Heart right ventricle (tissue), 16 donors: ENCODE measurements at regions not wholly inside any gene's neighbourhood (a gene's known extent, or its start where the extent isn't known, plus 50 kb on each side); places are given as distances from the start of the nearest gene placed in this dataset.
"Not testable (repeated sequence)": the region's sequence is repeated elsewhere in the genome, so short reads cannot be mapped to it uniquely, and the experiment has no call there.

Source experiments
- ATAC-seq, 8 donors: fragments of 200-7000 bp; cut with Tn5 transposase; one replicate each; pipeline ENCODE4 v1.9.1; 2020; ENCODE audit warnings: mild to moderate bottlenecking in 8 of 8, moderate library complexity in 8 of 8, moderate number of reproducible peaks in 1 of 8
- DNase-seq, 2 donors: peaks; one replicate each; pipeline ENCODE4 v3.0.0-alpha.2; 2020
- H3K27ac ChIP-seq, 10 donors: fragments of 200-600 bp; sonication (generic) in 2 of 10; one replicate each; pipeline versions ENCODE4 v1.5.0 to v1.8.0; 2020 to 2022; ENCODE audit warnings: mild to moderate bottlenecking in 3 of 10
- H3K27me3 ChIP-seq, 7 donors: fragments of 200-600 bp; one replicate each; pipeline ENCODE4 v1.8.0; 2021 to 2022; ENCODE audit warnings: mild to moderate bottlenecking in 2 of 7
- H3K36me3 ChIP-seq, 9 donors: fragments of 200-600 bp; sonication (generic) in 1 of 9; one replicate each; pipeline versions ENCODE4 v1.5.0 to v1.8.0; 2020 to 2022; ENCODE audit warnings: mild to moderate bottlenecking in 2 of 9
- H3K4me1 ChIP-seq, 9 donors: fragments of 200-600 bp; sonication (generic) in 1 of 9; one replicate each; pipeline versions ENCODE4 v1.5.0 to v1.8.0; 2020 to 2022; ENCODE audit warnings: mild to moderate bottlenecking in 4 of 9
- H3K4me3 ChIP-seq, 10 donors: fragments of 200-600 bp; sonication (generic) in 2 of 10; one replicate each; pipeline versions ENCODE4 v1.5.0 to v1.8.0; 2020 to 2022; ENCODE audit warnings: mild to moderate bottlenecking in 7 of 10, moderate library complexity in 2 of 10
- H3K9me3 ChIP-seq, 11 donors: fragments of 200-600 bp in 10 of 11; sonication (generic) in 2 of 11; one replicate each; pipeline versions ENCODE4 v1.5.0 to v1.8.0; 2013 to 2022; ENCODE audit warnings: mild to moderate bottlenecking in 2 of 11, control low read depth in 1 of 11, moderate library complexity in 1 of 11
- WGBS, 2 donors: extraction: QIAGEN DNeasy Blood & Tissue Kit; methylation state at CpG; one replicate each; pipeline ENCODE4 v1.1.7; 2013; ENCODE audit warnings: inconsistent platforms in 1 of 2; 5-methylcytosine and 5-hydroxymethylcytosine counted together
- intact Hi-C, 10 donors: fragments of 100-400 bp; cut with DNase I; formaldehyde crosslinking; loops; one replicate each; pipeline versions ENCODE4 v1.11.1 to v1.14.2; 2022
- TF ChIP-seq, protein P1 (sequence below), 9 donors: fragments of 200-600 bp; sonication (generic) in 2 of 9; IDR thresholded peaks; one replicate each; pipeline versions ENCODE4 v1.5.0 to v1.8.0; 2021 to 2022; ENCODE audit warnings: antibody characterized with exemption in 9 of 9, mild to moderate bottlenecking in 5 of 9, moderate library complexity in 1 of 9
- donor health status: Arrhythmogenic right ventricular cardiomyopathy.
- donor health status: ischemic (EF 13 %, LVEDD 7.1; RV severe dilation, severe dysfunction).
- donor health status: healthy with polysubstance abuse.
- donor health status: DM: no; HTN: yes; CAD: no.
- donor health status: DM: no; HTN: no; CAD: no.
- donor health status: ischemic (EF 25% LVEDD 6.9; RV normal size, moderate dysfunction).
- donor health status: ischemic (EF 25% LVEDD 5.7; RV mildly dilated, moderate dysfunction).
- donor health status: healthy.
- donor health status: DM: yes; HTN: yes; CAD: no.
- donor health status: Ischemic cardiomyopathy.
- donor health status: ischemic (EF 35%, LVEDD 5.7; RV mildly dilated, moderate dysfunction).
- donor health status: nonischemic (EF 11% LVEDD 7.7; RV severe dilation, severe dysfunction).
- donor health status: DM: yes; HTN: yes; CAD: no.
- donor health status: PGD.
- donor health status: ischemic (EF 29% LVEDD 5.4; RV normal size, mild dysfunction).
- donor health status: nonischemic (EF 23%, LVEDD 6.1; RV moderate dilation, normal function).

DNA sequence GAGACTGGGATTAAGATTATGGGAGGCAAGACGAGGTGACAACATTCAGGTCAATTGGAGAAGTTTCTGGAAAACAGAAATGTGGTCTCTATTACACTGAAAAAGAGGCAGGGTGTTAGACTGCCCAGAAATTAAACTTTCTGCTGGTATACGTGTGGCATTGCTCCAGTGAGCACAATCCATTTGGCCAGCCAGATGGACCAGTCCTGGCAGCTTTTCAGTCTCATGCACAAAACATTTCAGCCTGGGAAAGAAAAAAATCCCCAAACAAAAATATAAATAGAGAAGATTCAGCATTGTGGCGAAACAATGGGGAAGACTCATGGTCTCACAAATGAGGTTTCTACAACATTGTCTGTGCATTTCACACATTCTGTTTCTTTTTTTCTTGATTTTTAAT lies 113.9 kb downstream of the HNMT start:
- no peak overlapping the region for H3K27ac ChIP-seq
- no peaks in the 10 kb centered on the region for H3K9me3 ChIP-seq
- H3K4me1 ChIP-seq: no peaks in the 10 kb centered on the region
- H3K27me3 ChIP-seq: no peaks in the 10 kb centered on the region
- H3K4me3 ChIP-seq: no peak overlapping the region
- no peak for ATAC-seq
- WGBS, 2 donors: 72 to 84% methylated on average over 3 of the region's 3 CpGs
- intact Hi-C loops: loop anchor here in 1 of 10 donors (10.0 kb wide), 1 partner anchor 113 kb away; the partner anchor contains the start of gene HNMT
- TF ChIP-seq, protein P1, sequence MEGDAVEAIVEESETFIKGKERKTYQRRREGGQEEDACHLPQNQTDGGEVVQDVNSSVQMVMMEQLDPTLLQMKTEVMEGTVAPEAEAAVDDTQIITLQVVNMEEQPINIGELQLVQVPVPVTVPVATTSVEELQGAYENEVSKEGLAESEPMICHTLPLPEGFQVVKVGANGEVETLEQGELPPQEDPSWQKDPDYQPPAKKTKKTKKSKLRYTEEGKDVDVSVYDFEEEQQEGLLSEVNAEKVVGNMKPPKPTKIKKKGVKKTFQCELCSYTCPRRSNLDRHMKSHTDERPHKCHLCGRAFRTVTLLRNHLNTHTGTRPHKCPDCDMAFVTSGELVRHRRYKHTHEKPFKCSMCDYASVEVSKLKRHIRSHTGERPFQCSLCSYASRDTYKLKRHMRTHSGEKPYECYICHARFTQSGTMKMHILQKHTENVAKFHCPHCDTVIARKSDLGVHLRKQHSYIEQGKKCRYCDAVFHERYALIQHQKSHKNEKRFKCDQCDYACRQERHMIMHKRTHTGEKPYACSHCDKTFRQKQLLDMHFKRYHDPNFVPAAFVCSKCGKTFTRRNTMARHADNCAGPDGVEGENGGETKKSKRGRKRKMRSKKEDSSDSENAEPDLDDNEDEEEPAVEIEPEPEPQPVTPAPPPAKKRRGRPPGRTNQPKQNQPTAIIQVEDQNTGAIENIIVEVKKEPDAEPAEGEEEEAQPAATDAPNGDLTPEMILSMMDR (IDR thresholded peaks at IDR 0.05): no peak
- no peaks in the 10 kb centered on the region for H3K36me3 ChIP-seq
- DNase-seq: no peak

DNA sequence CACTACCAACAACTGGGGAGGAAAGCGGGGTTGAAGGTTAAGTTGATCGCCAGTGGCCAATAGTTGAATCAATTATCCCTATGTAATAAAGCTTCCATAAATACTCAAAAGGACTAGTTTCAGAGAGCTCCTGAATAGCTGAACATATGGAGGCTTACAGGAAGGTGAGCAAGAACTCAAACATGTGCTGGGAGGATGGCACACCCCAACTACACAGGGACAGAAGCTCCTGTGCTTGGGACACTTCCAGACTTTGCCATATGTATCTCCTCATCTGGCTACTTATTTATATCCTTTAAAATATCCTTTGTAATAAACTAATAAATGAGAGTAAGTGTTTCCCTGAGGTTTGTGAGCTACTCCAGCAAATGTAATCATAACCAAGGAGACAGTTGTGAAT lies 115.7 kb downstream of the HNMT start:
- intact Hi-C loops: loop anchor here in 3 of 10 donors (10.0 kb wide), 3 partner anchors 115 to 135 kb away; partner anchors contain the start of gene HNMT (in 1 of the 3)

DNA sequence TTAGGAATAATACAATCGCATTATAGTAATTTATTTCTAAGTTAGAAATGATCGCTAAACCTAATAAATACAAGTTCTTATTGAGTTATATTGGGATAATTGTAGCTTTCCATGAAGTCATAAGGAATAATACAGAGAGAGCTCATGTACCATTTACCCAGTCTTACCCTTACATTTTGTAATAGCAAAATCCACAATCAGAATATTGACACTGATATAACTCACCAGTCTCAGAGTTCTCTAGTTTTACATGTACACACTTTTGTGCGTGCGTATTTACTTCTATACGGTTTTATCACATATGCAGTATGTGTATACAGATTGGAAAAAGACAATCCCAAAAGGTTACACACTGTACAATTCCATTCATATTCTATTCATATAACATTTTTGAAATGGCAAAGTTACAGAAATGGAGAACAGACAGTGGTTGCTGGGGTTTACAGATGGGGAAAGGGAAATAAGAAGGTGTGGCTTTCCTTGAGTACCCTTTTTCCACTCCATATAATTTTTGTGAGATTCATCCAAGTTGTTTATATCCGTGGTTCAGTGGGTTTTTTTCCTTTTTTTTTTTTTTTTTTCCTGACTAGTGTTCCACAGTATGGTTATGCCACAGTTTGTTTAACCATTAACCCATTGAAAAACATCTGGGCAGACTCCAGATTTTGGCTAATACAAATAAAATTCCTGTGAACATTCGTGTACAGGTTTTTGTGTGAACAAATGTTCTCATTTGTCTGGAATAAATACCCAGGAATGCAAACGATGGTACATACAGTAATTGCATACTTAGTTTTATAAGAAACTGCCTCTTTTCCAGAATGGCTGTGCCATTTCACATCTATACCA lies 117.2 kb downstream of the HNMT start:
- H3K36me3 ChIP-seq: no peaks in the 10 kb centered on the region
- DNase-seq: no peak
- no peaks in the 10 kb centered on the region for H3K9me3 ChIP-seq
- ATAC-seq: no peak
- H3K4me1 ChIP-seq: no peaks in the 10 kb centered on the region
- WGBS, 2 donors: 76 to 84% methylated on average over 8 of the region's 8 CpGs
- TF ChIP-seq, protein P1 (IDR thresholded peaks at IDR 0.05): no peak
- intact Hi-C loops: loop anchor here in 2 of 10 donors (10.0 kb wide), 2 partner anchors 127 to 137 kb away; no protein-coding TSS in a partner anchor
- H3K27ac ChIP-seq: no peak overlapping the region
- no peak overlapping the region for H3K4me3 ChIP-seq
- H3K27me3 ChIP-seq: no peaks in the 10 kb centered on the region

More for the DNA sequence above, 115.7 kb downstream of the HNMT start:
- Histone ChIP-seq H3K27me3 (no peaks in the 10 kb centered on the region), H3K9me3 (no peaks in the 10 kb centered on the region), H3K27ac (no peak overlapping the region), H3K4me3 (no peak overlapping the region), H3K36me3 (no peaks in the 10 kb centered on the region), H3K4me1 (no peaks in the 10 kb centered on the region)
- WGBS, 2 donors: 98 to 100% methylated on average over 2 of the region's 2 CpGs
- ATAC-seq (no peak), DNase-seq (no peak)
- TF ChIP-seq, protein P1 (IDR thresholded peaks at IDR 0.05): no peak

DNA sequence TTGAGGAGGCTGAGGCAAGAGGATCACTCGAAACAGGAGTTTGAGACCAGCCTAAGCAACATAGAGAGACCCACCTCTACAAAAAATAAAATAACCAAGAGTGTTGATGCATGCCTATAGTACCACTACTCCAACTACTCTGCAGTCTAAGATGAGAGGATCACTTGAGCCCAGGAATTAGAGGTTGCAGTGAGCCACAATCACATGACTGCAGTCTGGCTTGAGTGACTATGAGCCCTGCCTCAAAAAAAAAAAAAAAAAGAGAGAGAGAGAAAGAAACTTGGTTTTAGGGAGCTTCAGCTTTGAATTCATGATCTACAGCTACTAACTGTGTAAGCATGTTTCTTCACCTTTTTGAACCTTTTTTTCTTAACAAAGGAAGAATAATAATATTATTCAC lies 119.9 kb downstream of the HNMT start:
- H3K27ac ChIP-seq: no peak overlapping the region
- DNase-seq (no peak), ATAC-seq (no peak)
- 89 to 96% methylated on average over 1 of the region's 1 CpG for WGBS, 2 donors
- intact Hi-C loops: loop anchor here in 2 of 10 donors (10.0 kb wide), 2 partner anchors 129 to 139 kb away; no protein-coding TSS in a partner anchor
- H3K36me3 ChIP-seq: no peaks in the 10 kb centered on the region
- no peak overlapping the region for H3K4me3 ChIP-seq
- no peaks in the 10 kb centered on the region for H3K27me3 ChIP-seq
- TF ChIP-seq, protein P1 (IDR thresholded peaks at IDR 0.05): no peak
- H3K4me1 ChIP-seq: peaks cover 0 to 9% (median 0%) of the 10 kb centered on the region in 9 donors
- no peaks in the 10 kb centered on the region for H3K9me3 ChIP-seq

DNA sequence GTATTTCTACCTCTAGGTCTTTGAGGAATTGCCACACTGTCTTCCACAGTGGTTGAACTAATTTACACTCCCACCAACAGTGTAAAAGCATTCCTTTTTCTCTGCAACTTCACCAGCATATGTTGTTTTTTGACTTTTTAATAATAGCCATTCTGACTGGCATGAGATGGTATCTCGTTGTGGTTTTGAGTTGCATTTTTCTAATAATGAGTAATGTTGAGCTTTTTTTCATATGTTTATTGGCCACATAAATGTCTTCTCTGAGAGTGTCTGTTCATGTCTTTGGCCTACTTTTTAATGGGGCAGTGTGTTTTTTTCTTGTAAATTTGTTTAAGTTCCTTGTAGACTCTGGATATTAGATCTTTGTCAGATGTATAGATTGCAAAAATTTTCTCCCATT lies 121.2 kb downstream of the HNMT start:
- DNase-seq: not testable (repeated sequence)

More for the DNA sequence above, 121.2 kb downstream of the HNMT start:
- H3K4me3 ChIP-seq, ATAC-seq, H3K27me3 ChIP-seq, H3K36me3 ChIP-seq, H3K27ac ChIP-seq, H3K4me1 ChIP-seq, H3K9me3 ChIP-seq: not testable (repeated sequence)
- WGBS, 2 donors: 77% methylated on average over 1 of the region's 1 CpG
- intact Hi-C loops: loop anchor here in 2 of 10 donors (10.0 kb wide), 2 partner anchors 131 to 141 kb away; no protein-coding TSS in a partner anchor
